Fibroblast of gingiva (primary cell): ENCODE measurements at regions not wholly inside any gene's neighbourhood (a gene's known extent, or its start where the extent isn't known, plus 50 kb on each side); places are given as distances from the start of the nearest gene placed in this dataset.
"Not testable (repeated sequence)": the region's sequence is repeated elsewhere in the genome, so short reads cannot be mapped to it uniquely, and the experiment has no call there.

Source experiments
- DNase-seq: peaks from one replicate; pipeline ENCODE4 v3.0.0-alpha.2; 2011; ENCODE audit warnings: low read depth

- peak; percentile 4 for DNase-seq
These were observed 133.0 kb downstream of the GPX5 start for GRCh38 chr6:28658475-28659249.

GRCh38 chr6:28659250-28659566, 133.5 kb downstream of the GPX5 start:
- DNase-seq = no peak

- no peak for DNase-seq
These were observed 135.5 kb downstream of the GPX5 start for GRCh38 chr6:28661097-28661713.

GRCh38 chr6:28664870-28665396, 139.3 kb downstream of the GPX5 start:
- no peak for DNase-seq

- no peak for DNase-seq
These were observed 147.7 kb downstream of the GPX5 start for GRCh38 chr6:28673417-28673786.

- DNase-seq = peak; percentile 61
These were observed 148.3 kb downstream of the GPX5 start for GRCh38 chr6:28673787-28674671.

GRCh38 chr6:28675600-28675999, 149.9 kb downstream of the GPX5 start:
- DNase-seq = no peak

- no peak for DNase-seq
These were observed 156.9 kb downstream of the GPX5 start for GRCh38 chr6:28682542-28682941.

- not testable (repeated sequence) for DNase-seq
These were observed 157.4 kb downstream of the GPX5 start for GRCh38 chr6:28682956-28683685.

- DNase-seq = peak; percentile 14
These were observed 158.4 kb downstream of the GPX5 start for GRCh38 chr6:28683945-28684538.

- not testable (repeated sequence) for DNase-seq
These were observed 160.3 kb downstream of the GPX5 start for GRCh38 chr6:28685960-28686359.

GRCh38 chr6:28686446-28687027, 160.9 kb downstream of the GPX5 start:
- DNase-seq = peak; percentile 57

GRCh38 chr6:28687309-28687981, 161.8 kb downstream of the GPX5 start:
- DNase-seq = not testable (repeated sequence)

- not testable (repeated sequence) for DNase-seq
These were observed 166.3 kb downstream of the GPX5 start for GRCh38 chr6:28691991-28692390.

GRCh38 chr6:28693033-28693750, 167.5 kb downstream of the GPX5 start:
- peak; percentile 22 for DNase-seq

- no peak for DNase-seq
These were observed 168.2 kb downstream of the GPX5 start for GRCh38 chr6:28693751-28694443.

GRCh38 chr6:28695715-28696114, 170.0 kb downstream of the GPX5 start:
- peak; percentile 47 for DNase-seq

GRCh38 chr6:28696167-28696566, 170.5 kb downstream of the GPX5 start:
- DNase-seq = no peak

GRCh38 chr6:28696682-28697081, 171.0 kb downstream of the GPX5 start:
- no peak for DNase-seq
